ENCODE measurements at regions not wholly inside any gene's neighbourhood (a gene's known extent, or its start where the extent isn't known, plus 50 kb on each side); places are given as distances from the start of the nearest gene placed in this dataset.

- H4K20me1 ChIP-seq (ENCODE audit: insufficient read depth, low read length): no peaks in the 10 kb centered on the region
- peak overlapping the region; percentile 39 for H3K27ac ChIP-seq (ENCODE audit: low read depth, low read length)
- DNase-seq (ENCODE audit: insufficient read length, low spot score, missing footprints): no peak
These were observed 114.0 kb upstream of the VEGFC start for GRCh38 chr4:176906709-176907108.

GRCh38 chr4:176910646-176911045 is 117.9 kb upstream of the VEGFC start:
- H3K36me3 ChIP-seq (ENCODE audit: insufficient read depth, low read length): no peaks in the 10 kb centered on the region
- no peak for DNase-seq (ENCODE audit: insufficient read length, low spot score, missing footprints)
- H3K79me2 ChIP-seq (ENCODE audit: insufficient read depth, low read length): no peaks in the 10 kb centered on the region
- H3K27me3 ChIP-seq (ENCODE audit: insufficient read depth, low read length): no peaks in the 10 kb centered on the region
- no peak overlapping the region for H3K27ac ChIP-seq (ENCODE audit: low read depth, low read length)
- H3K4me1 ChIP-seq (ENCODE audit: insufficient read depth, low read length): no peaks in the 10 kb centered on the region
- H3K9me3 ChIP-seq (ENCODE audit: low read depth, low read length): no peaks in the 10 kb centered on the region
- no peaks in the 10 kb centered on the region for H4K20me1 ChIP-seq (ENCODE audit: insufficient read depth, low read length)
- no peak overlapping the region for H3K4me3 ChIP-seq (ENCODE audit: insufficient read depth, low read length)
- no peak overlapping the region for H2AFZ ChIP-seq (ENCODE audit: low read length)
- TF ChIP-seq, protein P1, sequence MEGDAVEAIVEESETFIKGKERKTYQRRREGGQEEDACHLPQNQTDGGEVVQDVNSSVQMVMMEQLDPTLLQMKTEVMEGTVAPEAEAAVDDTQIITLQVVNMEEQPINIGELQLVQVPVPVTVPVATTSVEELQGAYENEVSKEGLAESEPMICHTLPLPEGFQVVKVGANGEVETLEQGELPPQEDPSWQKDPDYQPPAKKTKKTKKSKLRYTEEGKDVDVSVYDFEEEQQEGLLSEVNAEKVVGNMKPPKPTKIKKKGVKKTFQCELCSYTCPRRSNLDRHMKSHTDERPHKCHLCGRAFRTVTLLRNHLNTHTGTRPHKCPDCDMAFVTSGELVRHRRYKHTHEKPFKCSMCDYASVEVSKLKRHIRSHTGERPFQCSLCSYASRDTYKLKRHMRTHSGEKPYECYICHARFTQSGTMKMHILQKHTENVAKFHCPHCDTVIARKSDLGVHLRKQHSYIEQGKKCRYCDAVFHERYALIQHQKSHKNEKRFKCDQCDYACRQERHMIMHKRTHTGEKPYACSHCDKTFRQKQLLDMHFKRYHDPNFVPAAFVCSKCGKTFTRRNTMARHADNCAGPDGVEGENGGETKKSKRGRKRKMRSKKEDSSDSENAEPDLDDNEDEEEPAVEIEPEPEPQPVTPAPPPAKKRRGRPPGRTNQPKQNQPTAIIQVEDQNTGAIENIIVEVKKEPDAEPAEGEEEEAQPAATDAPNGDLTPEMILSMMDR (IDR thresholded peaks at IDR 0.05; ENCODE audit: extremely low read depth, low read depth, low read length): no peak
- H3K4me2 ChIP-seq (ENCODE audit: insufficient read depth, low read length): no peak overlapping the region

More at GRCh38 chr4:176906709-176907108, 114.0 kb upstream of the VEGFC start:
- Histone ChIP-seq H3K4me3 (ENCODE audit: insufficient read depth, low read length) (no peak overlapping the region), H3K27me3 (ENCODE audit: insufficient read depth, low read length) (no peaks in the 10 kb centered on the region), H2AFZ (ENCODE audit: low read length) (peak overlapping the region; percentile 49), H3K4me2 (ENCODE audit: insufficient read depth, low read length) (no peak overlapping the region), H3K9me3 (ENCODE audit: low read depth, low read length) (no peaks in the 10 kb centered on the region), H3K36me3 (ENCODE audit: insufficient read depth, low read length) (no peaks in the 10 kb centered on the region), H3K79me2 (ENCODE audit: insufficient read depth, low read length) (peaks cover 7% of the 10 kb centered on the region), H3K4me1 (ENCODE audit: insufficient read depth, low read length) (peaks cover 17% of the 10 kb centered on the region)
- TF ChIP-seq, protein P1 (IDR thresholded peaks at IDR 0.05; ENCODE audit: extremely low read depth, low read depth, low read length): no peak

DNA sequence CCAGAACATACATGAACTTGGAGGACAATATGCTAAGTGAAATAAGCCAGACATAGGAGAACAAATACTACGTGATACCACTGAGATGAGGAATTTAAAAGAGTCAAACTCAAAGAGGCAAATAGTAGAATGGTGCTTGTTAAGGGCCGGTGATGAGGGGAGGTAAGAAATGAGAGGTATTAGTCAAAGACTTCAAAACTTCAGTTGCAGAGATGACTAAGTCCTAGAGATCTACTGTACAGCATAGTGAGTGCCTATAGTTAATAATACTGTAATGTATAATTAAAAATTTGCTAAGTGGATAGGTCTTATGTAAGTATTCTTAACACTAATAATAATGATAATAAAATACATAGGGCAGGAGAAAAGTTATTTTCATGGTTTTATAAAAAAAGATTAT is 126.9 kb upstream of the VEGFC start:
- no peaks in the 10 kb centered on the region for H3K79me2 ChIP-seq (ENCODE audit: insufficient read depth, low read length)
- DNase-seq (ENCODE audit: insufficient read length, low spot score, missing footprints): no peak
- peak overlapping the region; percentile 15 for H2AFZ ChIP-seq (ENCODE audit: low read length)
- no peaks in the 10 kb centered on the region for H3K36me3 ChIP-seq (ENCODE audit: insufficient read depth, low read length)
- H3K4me3 ChIP-seq (ENCODE audit: insufficient read depth, low read length): no peak overlapping the region
- no peak overlapping the region for H3K27ac ChIP-seq (ENCODE audit: low read depth, low read length)
- H4K20me1 ChIP-seq (ENCODE audit: insufficient read depth, low read length): no peaks in the 10 kb centered on the region
- no peaks in the 10 kb centered on the region for H3K9me3 ChIP-seq (ENCODE audit: low read depth, low read length)
- peaks cover 8% of the 10 kb centered on the region for H3K4me1 ChIP-seq (ENCODE audit: insufficient read depth, low read length)
- H3K27me3 ChIP-seq (ENCODE audit: insufficient read depth, low read length): no peaks in the 10 kb centered on the region
- H3K4me2 ChIP-seq (ENCODE audit: insufficient read depth, low read length): no peak overlapping the region
- TF ChIP-seq, protein P1 (IDR thresholded peaks at IDR 0.05; ENCODE audit: extremely low read depth, low read depth, low read length): no peak

- Histone ChIP-seq H3K36me3 (ENCODE audit: insufficient read depth, low read length) (no peaks in the 10 kb centered on the region), H3K4me3 (ENCODE audit: insufficient read depth, low read length) (no peak overlapping the region), H2AFZ (ENCODE audit: low read length) (no peak overlapping the region), H3K79me2 (ENCODE audit: insufficient read depth, low read length) (no peaks in the 10 kb centered on the region), H4K20me1 (ENCODE audit: insufficient read depth, low read length) (no peaks in the 10 kb centered on the region), H3K9me3 (ENCODE audit: low read depth, low read length) (no peaks in the 10 kb centered on the region), H3K4me1 (ENCODE audit: insufficient read depth, low read length) (peaks cover 13% of the 10 kb centered on the region), H3K27ac (ENCODE audit: low read depth, low read length) (peak overlapping the region; percentile 60), H3K4me2 (ENCODE audit: insufficient read depth, low read length) (peak overlapping the region; percentile 31), H3K27me3 (ENCODE audit: insufficient read depth, low read length) (no peaks in the 10 kb centered on the region)
- no peak for DNase-seq (ENCODE audit: insufficient read length, low spot score, missing footprints)
- TF ChIP-seq, protein P1 (IDR thresholded peaks at IDR 0.05; ENCODE audit: extremely low read depth, low read depth, low read length): no peak
These were observed 128.0 kb upstream of the VEGFC start for GRCh38 chr4:176920694-176921093.
